GM23338 (cell line): ENCODE measurements at regions not wholly inside any gene's neighbourhood (a gene's known extent, or its start where the extent isn't known, plus 50 kb on each side); places are given as distances from the start of the nearest gene placed in this dataset.

ENCODE experiments used
- ATAC-seq: fragments of 200-7000 bp; cut with Tn5 transposase; 3 replicates; pipeline ENCODE4 v1.9.1; 2020
- DNase-seq: peaks from one replicate; pipeline ENCODE4 v3.0.0-alpha.2; 2015; ENCODE audit warnings: low spot score
- H2AFZ ChIP-seq: fragments of 200-600 bp; sonication (generic); 2 replicates; pipeline ENCODE4 v1.8.0; 2016; ENCODE audit warnings: antibody characterized with exemption, mild to moderate bottlenecking, moderate library complexity
- H3F3A ChIP-seq: fragments of 200-600 bp; sonication (generic); replicated peaks from 2 replicates; pipeline ENCODE4 v1.8.0; 2017; ENCODE audit warnings: antibody characterized with exemption, mixed run types, low read depth
- H3K27ac ChIP-seq: fragments of 200-600 bp; sonication (generic); 2 replicates; pipeline ENCODE4 v1.6.1; 2016; ENCODE audit warnings: low read depth
- H3K27me3 ChIP-seq: fragments of 200-600 bp; sonication (generic); 2 replicates; pipeline ENCODE4 v1.8.0; 2016; ENCODE audit warnings: mild to moderate bottlenecking, mixed run types, moderate library complexity; ENCODE audit not compliant: insufficient read depth
- H3K36me3 ChIP-seq: fragments of 200-600 bp; sonication (generic); 2 replicates; pipeline ENCODE4 v1.8.0; 2016; ENCODE audit warnings: mild to moderate bottlenecking; ENCODE audit not compliant: insufficient read depth
- H3K4me1 ChIP-seq: fragments of 200-600 bp; sonication (generic); 2 replicates; pipeline ENCODE4 v1.8.0; 2016; ENCODE audit warnings: mild to moderate bottlenecking, moderate library complexity; ENCODE audit not compliant: insufficient read depth
- H3K4me2 ChIP-seq: fragments of 200-600 bp; sonication (generic); 2 replicates; pipeline ENCODE4 v1.7.1; 2017; ENCODE audit warnings: mixed run types
- H3K4me3 ChIP-seq: fragments of 200-600 bp; sonication (generic); 2 replicates; pipeline ENCODE4 v1.6.1; 2016; ENCODE audit warnings: mixed run types
- H3K79me2 ChIP-seq: fragments of 200-600 bp; sonication (generic); replicated peaks from 2 replicates; pipeline ENCODE4 v1.8.0; 2017; ENCODE audit warnings: mild to moderate bottlenecking; ENCODE audit not compliant: insufficient read depth
- H3K9me2 ChIP-seq: fragments of 200-600 bp; sonication (generic); 2 replicates; pipeline ENCODE4 v1.8.0; 2017; ENCODE audit not compliant: insufficient read depth
- H4K20me1 ChIP-seq: fragments of 200-600 bp; sonication (generic); replicated peaks from 2 replicates; pipeline ENCODE4 v1.8.0; 2017; ENCODE audit warnings: mild to moderate bottlenecking; ENCODE audit not compliant: insufficient read depth
- H3K27ac Mint-ChIP-seq: 2 replicates; pipeline ENCODE4 v1.8.0; 2020; ENCODE audit warnings: inconsistent platforms, mild to moderate bottlenecking, moderate library complexity, mixed read lengths
- H3K27me3 Mint-ChIP-seq: 3 replicates; pipeline ENCODE4 v1.8.0; 2022; ENCODE audit warnings: low read depth, mild to moderate bottlenecking, moderate library complexity, mixed read lengths, inconsistent platforms; ENCODE audit not compliant: insufficient read depth, poor library complexity
- H3K36me3 Mint-ChIP-seq: 3 replicates; pipeline ENCODE4 v1.8.0; 2021; ENCODE audit warnings: low read depth, mild to moderate bottlenecking, inconsistent platforms, moderate library complexity, mixed read lengths
- H3K4me1 Mint-ChIP-seq: 3 replicates; pipeline ENCODE4 v1.8.0; 2020; ENCODE audit warnings: mild to moderate bottlenecking, inconsistent platforms, mixed read lengths
- H3K4me3 Mint-ChIP-seq: 3 replicates; pipeline ENCODE4 v1.8.0; 2021; ENCODE audit warnings: moderate library complexity, mild to moderate bottlenecking, inconsistent platforms, mixed read lengths
- H3K9me3 Mint-ChIP-seq: 3 replicates; pipeline ENCODE4 v1.8.0; 2020; ENCODE audit warnings: moderate library complexity, mild to moderate bottlenecking, inconsistent platforms, mixed read lengths
- JUNB ChIP-seq: IDR thresholded peaks from one replicate; pipeline ENCODE4 v1.6.1; 2016; ENCODE audit warnings: antibody characterized with exemption; ENCODE audit not compliant: unreplicated experiment
- NANOG ChIP-seq: IDR thresholded peaks from 2 replicates; pipeline ENCODE4 v1.6.1; 2016; ENCODE audit warnings: antibody characterized with exemption, borderline replicate concordance
- ZNF114 ChIP-seq: fragments of 250-450 bp; sonication (Bioruptor Pico); IDR thresholded peaks from 2 replicates; pipeline ENCODE4 v1.5.0; 2020; ENCODE audit warnings: mild to moderate bottlenecking, moderate library complexity
- ZNF462 ChIP-seq: fragments of 250-450 bp; sonication (Bioruptor Pico); IDR thresholded peaks from 2 replicates; pipeline ENCODE4 v1.5.0; 2020; ENCODE audit warnings: mild to moderate bottlenecking, moderate library complexity
- TF ChIP-seq, protein P1 (sequence below): IDR thresholded peaks from one replicate; pipeline ENCODE4 v1.6.1; 2018; ENCODE audit warnings: antibody characterized with exemption; ENCODE audit not compliant: unreplicated experiment
- TF ChIP-seq, protein P2 (sequence below): IDR thresholded peaks from 2 replicates; pipeline ENCODE4 v1.6.1; 2016; ENCODE audit warnings: antibody characterized with exemption

GRCh38 chr16:35414563-35414962 is 1955.2 kb downstream of the TP53TG3F start (continued):
- TF ChIP-seq ZNF462 (CRISPR knock-in tag) (no peak), JUNB (no peak), ZNF114 (CRISPR knock-in tag) (no peak)

DNA sequence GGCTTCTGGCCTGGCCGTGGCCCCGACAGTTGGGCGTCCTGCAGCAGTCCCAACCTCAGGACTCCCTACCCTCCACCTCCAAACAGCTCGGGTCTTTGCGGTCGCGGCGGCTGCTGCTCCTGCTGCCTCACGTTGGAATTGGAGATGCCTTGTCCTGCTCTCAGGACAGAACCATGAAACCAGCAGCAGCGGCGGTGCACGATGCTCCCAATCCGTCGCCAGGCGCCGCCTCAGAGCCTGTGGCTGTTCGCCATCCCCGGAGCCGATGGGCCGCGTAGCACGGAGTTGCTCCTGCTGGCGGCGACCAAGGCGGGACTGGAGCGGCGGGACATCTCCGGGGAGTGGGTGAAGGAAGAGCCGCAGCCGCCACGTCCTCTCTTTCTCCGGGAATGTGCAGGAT is 1965.9 kb downstream of the TP53TG3F start:
- no peak overlapping the region for H3K27ac Mint-ChIP-seq
- Histone ChIP-seq H2AFZ (no peak overlapping the region), H3K36me3 (no peaks in the 10 kb centered on the region; the same call in 1 of the 2 replicates), H3K4me2 (no peak overlapping the region), H4K20me1 (no peaks in the 10 kb centered on the region), H3K9me2 (no peaks in the 10 kb centered on the region), H3K79me2 (no peaks in the 10 kb centered on the region), H3K4me1 (no peaks in the 10 kb centered on the region), H3K27ac (no peak overlapping the region), H3K27me3 (no peaks in the 10 kb centered on the region), H3F3A (no peaks in the 10 kb centered on the region), H3K4me3 (no peak overlapping the region)
- no peaks in the 10 kb centered on the region for H3K27me3 Mint-ChIP-seq
- H3K4me1 Mint-ChIP-seq = no peaks in the 10 kb centered on the region
- peaks cover 88% of the 10 kb centered on the region for H3K9me3 Mint-ChIP-seq
- H3K4me3 Mint-ChIP-seq = no peak overlapping the region
- DNase-seq = no peak
- peaks cover 13% of the 10 kb centered on the region; the same call in 2 of the 3 replicates for H3K36me3 Mint-ChIP-seq
- no peak for ATAC-seq
- TF ChIP-seq JUNB (no peak), ZNF114 (CRISPR knock-in tag) (no peak), NANOG (no peak)
- TF ChIP-seq, protein P1, sequence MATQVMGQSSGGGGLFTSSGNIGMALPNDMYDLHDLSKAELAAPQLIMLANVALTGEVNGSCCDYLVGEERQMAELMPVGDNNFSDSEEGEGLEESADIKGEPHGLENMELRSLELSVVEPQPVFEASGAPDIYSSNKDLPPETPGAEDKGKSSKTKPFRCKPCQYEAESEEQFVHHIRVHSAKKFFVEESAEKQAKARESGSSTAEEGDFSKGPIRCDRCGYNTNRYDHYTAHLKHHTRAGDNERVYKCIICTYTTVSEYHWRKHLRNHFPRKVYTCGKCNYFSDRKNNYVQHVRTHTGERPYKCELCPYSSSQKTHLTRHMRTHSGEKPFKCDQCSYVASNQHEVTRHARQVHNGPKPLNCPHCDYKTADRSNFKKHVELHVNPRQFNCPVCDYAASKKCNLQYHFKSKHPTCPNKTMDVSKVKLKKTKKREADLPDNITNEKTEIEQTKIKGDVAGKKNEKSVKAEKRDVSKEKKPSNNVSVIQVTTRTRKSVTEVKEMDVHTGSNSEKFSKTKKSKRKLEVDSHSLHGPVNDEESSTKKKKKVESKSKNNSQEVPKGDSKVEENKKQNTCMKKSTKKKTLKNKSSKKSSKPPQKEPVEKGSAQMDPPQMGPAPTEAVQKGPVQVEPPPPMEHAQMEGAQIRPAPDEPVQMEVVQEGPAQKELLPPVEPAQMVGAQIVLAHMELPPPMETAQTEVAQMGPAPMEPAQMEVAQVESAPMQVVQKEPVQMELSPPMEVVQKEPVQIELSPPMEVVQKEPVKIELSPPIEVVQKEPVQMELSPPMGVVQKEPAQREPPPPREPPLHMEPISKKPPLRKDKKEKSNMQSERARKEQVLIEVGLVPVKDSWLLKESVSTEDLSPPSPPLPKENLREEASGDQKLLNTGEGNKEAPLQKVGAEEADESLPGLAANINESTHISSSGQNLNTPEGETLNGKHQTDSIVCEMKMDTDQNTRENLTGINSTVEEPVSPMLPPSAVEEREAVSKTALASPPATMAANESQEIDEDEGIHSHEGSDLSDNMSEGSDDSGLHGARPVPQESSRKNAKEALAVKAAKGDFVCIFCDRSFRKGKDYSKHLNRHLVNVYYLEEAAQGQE = no peak
- TF ChIP-seq, protein P2, sequence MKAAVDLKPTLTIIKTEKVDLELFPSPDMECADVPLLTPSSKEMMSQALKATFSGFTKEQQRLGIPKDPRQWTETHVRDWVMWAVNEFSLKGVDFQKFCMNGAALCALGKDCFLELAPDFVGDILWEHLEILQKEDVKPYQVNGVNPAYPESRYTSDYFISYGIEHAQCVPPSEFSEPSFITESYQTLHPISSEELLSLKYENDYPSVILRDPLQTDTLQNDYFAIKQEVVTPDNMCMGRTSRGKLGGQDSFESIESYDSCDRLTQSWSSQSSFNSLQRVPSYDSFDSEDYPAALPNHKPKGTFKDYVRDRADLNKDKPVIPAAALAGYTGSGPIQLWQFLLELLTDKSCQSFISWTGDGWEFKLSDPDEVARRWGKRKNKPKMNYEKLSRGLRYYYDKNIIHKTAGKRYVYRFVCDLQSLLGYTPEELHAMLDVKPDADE = no peak
